NT2/D1 (cell line): ENCODE measurements at regions not wholly inside any gene's neighbourhood (a gene's known extent, or its start where the extent isn't known, plus 50 kb on each side); places are given as distances from the start of the nearest gene placed in this dataset.

Experiments used
- SUZ12 ChIP-seq: IDR thresholded peaks from 2 replicates; pipeline ENCODE4 v1.6.1; 2011; ENCODE audit not compliant: insufficient read length, insufficient read depth; ENCODE audit errors: extremely low read depth
- YY1 ChIP-seq: IDR thresholded peaks from 2 replicates; pipeline ENCODE4 v1.6.1; 2011; ENCODE audit not compliant: insufficient read length, insufficient read depth
- ZNF274 ChIP-seq: IDR thresholded peaks from 2 replicates; pipeline ENCODE4 v1.6.1; 2011; ENCODE audit warnings: mild to moderate bottlenecking, low read depth, low read length

DNA sequence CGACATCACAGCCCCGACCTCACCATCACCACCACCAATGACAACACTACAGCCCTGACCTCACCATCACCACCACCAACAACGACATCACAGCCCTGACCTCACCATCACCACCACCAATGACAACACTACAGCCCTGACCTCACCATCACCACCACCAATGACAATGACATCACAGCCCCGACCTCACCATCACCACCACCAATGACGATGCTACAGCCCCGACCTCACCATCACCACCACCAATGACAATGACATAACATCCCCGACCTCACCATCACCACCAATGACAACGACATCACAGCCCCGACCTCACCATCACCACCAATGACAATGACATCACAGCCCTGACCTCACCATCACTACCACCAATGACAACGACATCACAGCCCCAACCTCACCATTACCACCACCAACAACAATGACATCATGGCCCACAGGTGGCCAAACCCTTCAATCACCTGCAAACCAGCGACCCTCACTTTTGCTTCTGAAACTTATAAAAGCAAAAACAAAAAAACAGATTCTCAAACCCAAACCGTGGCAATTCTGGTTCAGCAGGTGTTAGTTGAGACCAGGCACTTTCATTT lies 70.7 kb upstream of the TMEM18 start:
- TF ChIP-seq ZNF274: no peak
- TF ChIP-seq YY1: no peak
- no peak for TF ChIP-seq SUZ12
